H1 (cell line): ENCODE measurements at regions not wholly inside any gene's neighbourhood (a gene's known extent, or its start where the extent isn't known, plus 50 kb on each side); places are given as distances from the start of the nearest gene placed in this dataset.

Experiments used
- CTCF ChIA-PET: fragments of 300-600 bp; sonication (Branson Sonifier 250); formaldehyde crosslinking; loops from one replicate; lab custom pipeline; 2021; ENCODE audit not compliant: partially characterized antibody; lab: Charles Lee
- POLR2A ChIA-PET: fragments of 300-600 bp; sonication (Branson Sonifier 250); formaldehyde crosslinking; loops from one replicate; lab custom pipeline; 2021; ENCODE audit warnings: inconsistent platforms; ENCODE audit not compliant: partially characterized antibody; lab: Charles Lee
- DNase-seq, 2 experiments: peaks; one replicate each; pipeline versions ENCODE4 v3.0.0 to v3.0.0-alpha.2; 2010 to 2022; ENCODE audit warnings: low spot score in 2 of 2, low read depth in 1 of 2, mixed read lengths in 1 of 2
- FAIRE-seq: peaks from 2 replicates; lab custom pipeline; 2011; peaks lifted over from hg19 to GRCh38; lab: Jason Lieb, UNC
- H2AFZ ChIP-seq: 2 replicates; pipeline ENCODE4 v1.8.1; 2012; ENCODE audit warnings: low read length, inconsistent platforms
- H2AK5ac ChIP-seq: 2 replicates; pipeline ENCODE4 v1.6.1; 2013; ENCODE audit warnings: low read depth, low read length
- H2BK120ac ChIP-seq: replicated peaks from 2 replicates; pipeline ENCODE3; 2013; ENCODE audit warnings: low read depth, low read length, inconsistent platforms
- H2BK12ac ChIP-seq: 2 replicates; pipeline ENCODE4 v1.6.1; 2013; ENCODE audit warnings: low read depth, low read length
- H2BK15ac ChIP-seq: 2 replicates; pipeline ENCODE4 v1.6.1; 2013; ENCODE audit warnings: low read length
- H2BK20ac ChIP-seq: 2 replicates; pipeline ENCODE4 v1.6.1; 2013; ENCODE audit warnings: low read length
- H2BK5ac ChIP-seq: 2 replicates; pipeline ENCODE4 v1.6.1; 2013; ENCODE audit warnings: low read depth, low read length
- H3K14ac ChIP-seq: 2 replicates; pipeline ENCODE4 v1.6.1; 2013; ENCODE audit warnings: inconsistent platforms; ENCODE audit not compliant: insufficient read length
- H3K18ac ChIP-seq: 2 replicates; pipeline ENCODE4 v1.6.1; 2013; ENCODE audit warnings: low read length; ENCODE audit errors: extremely low read depth
- H3K23ac ChIP-seq: 2 replicates; pipeline ENCODE4 v1.6.1; 2013; ENCODE audit warnings: inconsistent platforms; ENCODE audit not compliant: insufficient read length
- H3K23me2 ChIP-seq: 2 replicates; pipeline ENCODE4 v1.6.1; 2013; ENCODE audit warnings: low read depth, low read length
- H3K27ac ChIP-seq: 2 replicates; pipeline ENCODE4 v1.6.1; 2011; ENCODE audit warnings: low read depth, low read length, inconsistent platforms
- H3K27me3 ChIP-seq, 4 experiments: replicated peaks in 1 of 4; 1 replicate in 1 of 4; 2 replicates in 3 of 4; pipeline versions ENCODE4 v1.6.1 to v1.8.1; 2011 to 2013; ENCODE audit warnings: low read length in 3 of 4, mild to moderate bottlenecking in 3 of 4, inconsistent platforms in 2 of 4, mixed read lengths in 2 of 4, moderate library complexity in 1 of 4; ENCODE audit not compliant: control insufficient read depth in 3 of 4, insufficient read depth in 3 of 4; ENCODE audit errors: extremely low read depth in 1 of 4
- H3K36me3 ChIP-seq, 4 experiments: 2 replicates each; pipeline versions ENCODE4 v1.6.1 to v1.8.1; 2011 to 2013; ENCODE audit warnings: mild to moderate bottlenecking in 4 of 4, low read length in 3 of 4, moderate library complexity in 2 of 4, control low read depth in 1 of 4, inconsistent platforms in 1 of 4; ENCODE audit not compliant: insufficient read depth in 4 of 4, control insufficient read depth in 2 of 4
- H3K4ac ChIP-seq: replicated peaks from 2 replicates; pipeline ENCODE3; 2013; ENCODE audit warnings: low read length, low read depth, mixed read lengths, inconsistent platforms; ENCODE audit not compliant: insufficient read length
- H3K4me1 ChIP-seq, 4 experiments: replicated peaks in 1 of 4; 1 replicate in 1 of 4; 2 replicates in 3 of 4; pipeline versions ENCODE4 v1.6.1 to v1.8.1; 2011 to 2013; ENCODE audit warnings: low read length in 3 of 4, inconsistent platforms in 2 of 4, mixed read lengths in 1 of 4; ENCODE audit not compliant: insufficient read depth in 4 of 4, control insufficient read depth in 3 of 4
- H3K4me2 ChIP-seq, 2 experiments: 2 replicates each; pipeline versions ENCODE4 v1.6.1 to v1.8.1; 2011 to 2013; ENCODE audit warnings: low read depth in 2 of 2, low read length in 2 of 2, control low read depth in 1 of 2, inconsistent platforms in 1 of 2, mild to moderate bottlenecking in 1 of 2; ENCODE audit not compliant: insufficient read depth in 1 of 2
- H3K4me3 ChIP-seq, 4 experiments: fragments of 200-600, 300-600 bp in 1 of 4; sonication (generic), shearing (Covaris generic), sonication (Bioruptor Twin) in 1 of 4; 2 replicates each; pipeline versions ENCODE4 v1.5.1 to v1.8.1; 2011 to 2016; ENCODE audit warnings: low read length in 4 of 4, low read depth in 3 of 4, control low read depth in 2 of 4, inconsistent platforms in 2 of 4, mild to moderate bottlenecking in 2 of 4, mixed read lengths in 1 of 4, moderate library complexity in 1 of 4; ENCODE audit not compliant: insufficient read depth in 2 of 4; ENCODE audit errors: extremely low read depth in 1 of 4
- H3K56ac ChIP-seq: replicated peaks from 2 replicates; pipeline ENCODE3; 2013; ENCODE audit warnings: low read depth, mild to moderate bottlenecking, mixed read lengths, low read length, inconsistent platforms; ENCODE audit not compliant: insufficient read length
- H3K79me1 ChIP-seq: 2 replicates; pipeline ENCODE4 v1.6.1; 2013; ENCODE audit warnings: low read depth, low read length, control low read depth
- H3K79me2 ChIP-seq, 2 experiments: 2 replicates each; pipeline versions ENCODE4 v1.6.1 to v1.8.1; 2012 to 2013; ENCODE audit warnings: low read length in 2 of 2, mild to moderate bottlenecking in 2 of 2, inconsistent platforms in 1 of 2; ENCODE audit not compliant: insufficient read depth in 2 of 2, control insufficient read depth in 1 of 2
- H3K9ac ChIP-seq, 4 experiments: replicated peaks in 1 of 4; 1 replicate in 1 of 4; 2 replicates in 3 of 4; pipeline versions ENCODE4 v1.6.1 to v1.8.1; 2011 to 2013; ENCODE audit warnings: low read depth in 3 of 4, low read length in 3 of 4, control low read depth in 2 of 4, mild to moderate bottlenecking in 2 of 4, moderate library complexity in 2 of 4, inconsistent platforms in 1 of 4; ENCODE audit errors: extremely low read depth in 1 of 4
- H3K9me3 ChIP-seq, 2 experiments: 2 replicates each; pipeline versions ENCODE4 v1.6.1 to v1.8.1; 2012 to 2013; ENCODE audit warnings: mild to moderate bottlenecking in 2 of 2, moderate library complexity in 2 of 2, control low read depth in 1 of 2, inconsistent platforms in 1 of 2, low read depth in 1 of 2, low read length in 1 of 2, mixed read lengths in 1 of 2; ENCODE audit not compliant: insufficient read depth in 2 of 2
- H4K20me1 ChIP-seq, 2 experiments: replicated peaks in 1 of 2; 2 replicates each; pipeline versions ENCODE3 to v1.8.1; 2011 to 2013; ENCODE audit warnings: inconsistent platforms in 2 of 2, low read length in 2 of 2, mild to moderate bottlenecking in 1 of 2; ENCODE audit not compliant: insufficient read depth in 2 of 2, control insufficient read depth in 1 of 2
- H4K5ac ChIP-seq: 2 replicates; pipeline ENCODE4 v1.6.1; 2013; ENCODE audit warnings: low read length, low read depth, mixed read lengths, inconsistent platforms; ENCODE audit not compliant: insufficient read length
- H4K8ac ChIP-seq: 2 replicates; pipeline ENCODE4 v1.8.0; 2013; ENCODE audit warnings: mild to moderate bottlenecking, moderate library complexity, low read length, inconsistent platforms; ENCODE audit not compliant: insufficient read depth; ENCODE audit errors: extremely low read depth
- H4K91ac ChIP-seq: replicated peaks from 2 replicates; pipeline ENCODE3; 2013; ENCODE audit warnings: low read length, mixed read lengths, inconsistent platforms; ENCODE audit not compliant: insufficient read length
- CHD7 ChIP-seq: fragments of 300-600 bp; sonication (generic); IDR thresholded peaks from 2 replicates; pipeline ENCODE4 v1.7.1; 2012; ENCODE audit warnings: low read length, moderate library complexity, mild to moderate bottlenecking, inconsistent platforms; ENCODE audit not compliant: insufficient replicate concordance
- WGBS, 2 experiments: shearing (Covaris generic) in 1 of 2; methylation state at CpG; one replicate each; pipeline versions ENCODE4 v1.1.6 to v1.1.7; 2013 to 2015; ENCODE audit warnings: low lambda C conversion rate in 2 of 2, mixed read lengths in 2 of 2, inconsistent platforms in 1 of 2, low coverage in 1 of 2, missing lambda C conversion rate in 1 of 2; ENCODE audit not compliant: insufficient replicate concordance in 2 of 2, insufficient coverage in 1 of 2, insufficient read length in 1 of 2; ENCODE audit errors: extremely low coverage in 1 of 2, missing lambda C conversion rate in 1 of 2; 5-methylcytosine and 5-hydroxymethylcytosine counted together

DNA sequence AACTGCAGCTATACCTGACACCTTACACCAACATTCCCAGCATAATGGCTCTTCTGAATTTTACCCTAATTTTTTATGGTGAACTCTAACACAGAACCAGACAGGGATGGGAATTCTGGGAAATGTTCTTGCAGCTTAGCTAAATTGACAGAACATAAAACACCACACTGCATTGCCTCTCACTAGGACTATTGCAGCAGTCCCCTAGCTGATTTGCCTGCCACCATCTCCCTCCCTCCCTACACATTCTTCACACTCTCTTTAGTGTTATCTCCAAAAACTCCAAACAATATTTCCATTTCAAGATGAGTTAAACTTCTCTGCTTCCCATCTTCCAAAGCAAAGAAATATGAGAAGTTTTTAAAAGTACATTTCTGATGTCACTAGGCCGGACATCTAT lies 733.9 kb upstream of the INTU start:
- CTCF ChIA-PET: interaction anchor here (0.8 to 1.0 kb wide), 2 partner anchors 21 to 226 kb away, joined by 3 read pairs; no protein-coding TSS in a partner anchor
- Histone ChIP-seq H3K56ac (no peak overlapping the region), H3K27ac (no peak overlapping the region), H3K27me3 (no peaks in the 10 kb centered on the region), H2BK20ac (no peak overlapping the region), H4K20me1 (no peaks in the 10 kb centered on the region), H4K91ac (no peak overlapping the region), H2BK5ac (no peak overlapping the region), H3K9me3 (peaks cover 15 to 21% of the 10 kb centered on the region in 2 experiments), H3K23me2 (no peaks in the 10 kb centered on the region), H2AK5ac (no peak overlapping the region), H3K4me3 (no peak overlapping the region), H2BK120ac (no peak overlapping the region), H3K14ac (no peak overlapping the region), H4K8ac (no peak overlapping the region), H3K18ac (no peak overlapping the region), H3K9ac (no peak overlapping the region), H3K23ac (no peak overlapping the region), H3K36me3 (no peaks in the 10 kb centered on the region; a peak in 1 of 8 replicates), H2BK15ac (no peak overlapping the region), H2AFZ (no peak overlapping the region), H3K4ac (no peak overlapping the region), H3K79me1 (no peaks in the 10 kb centered on the region), H3K4me2 (no peak overlapping the region), H3K79me2 (no peaks in the 10 kb centered on the region), H3K4me1 (no peaks in the 10 kb centered on the region), H2BK12ac (no peak overlapping the region), H4K5ac (no peak overlapping the region)
- POLR2A ChIA-PET: no interaction called here
- FAIRE-seq (no peak), DNase-seq (no peak)
- 92% methylated on average over 1 of the region's 1 CpG; no CpG with 5 or more reads in 1 of the 2 experiments for WGBS, 2 experiments
- TF ChIP-seq CHD7: no peak
